ENCODE measurements at regions not wholly inside any gene's neighbourhood (a gene's known extent, or its start where the extent isn't known, plus 50 kb on each side); places are given as distances from the start of the nearest gene placed in this dataset.
"Not testable (repeated sequence)": the region's sequence is repeated elsewhere in the genome, so short reads cannot be mapped to it uniquely, and the experiment has no call there.

DNA sequence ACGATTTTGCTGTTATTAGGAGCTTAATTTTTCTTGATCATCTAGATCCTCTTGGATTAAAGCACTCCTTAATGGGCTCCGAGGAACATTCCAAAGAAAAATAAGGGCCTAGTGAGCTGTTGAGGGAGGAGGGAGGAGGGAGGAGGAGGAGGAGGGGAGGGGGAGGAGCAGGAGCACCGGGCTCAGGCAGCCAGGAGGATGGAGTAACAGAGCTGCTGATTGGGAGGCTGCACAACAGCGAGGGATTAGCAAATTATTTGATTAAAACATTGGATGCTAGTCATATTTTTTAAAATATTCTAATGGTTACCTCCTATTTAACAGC lies 302.1 kb upstream of the RRP15 start:
- ChIA-PET CTCF (no interaction called here), POLR2A (no interaction called here)
- Mint-ChIP-seq H3K4me3 (no peak overlapping the region), H3K27ac (no peak overlapping the region), H3K36me3 (no peaks in the 10 kb centered on the region), H3K4me1 (no peaks in the 10 kb centered on the region), H3K9me3 (peaks cover 0 to 7% (median 0%) of the 10 kb centered on the region in 5 donors), H3K27me3 (no peaks in the 10 kb centered on the region)
- no peaks in the 10 kb centered on the region for H3K36me3 ChIP-seq (ENCODE audit: insufficient read depth, low read length)
- no peak overlapping the region for H3K27ac ChIP-seq (ENCODE audit: low read depth, low read length)
- H3K4me1 ChIP-seq (ENCODE audit: insufficient read depth, low read length) = no peaks in the 10 kb centered on the region
- no peaks in the 10 kb centered on the region for H3K27me3 ChIP-seq (ENCODE audit: insufficient read depth, low read length, poor library complexity, severe bottlenecking)
- DNase-seq = no peak
- no peaks in the 10 kb centered on the region for H3K9me3 ChIP-seq (ENCODE audit: low read length)
- no peak overlapping the region for H3K4me3 ChIP-seq (ENCODE audit: low read length)

DNA sequence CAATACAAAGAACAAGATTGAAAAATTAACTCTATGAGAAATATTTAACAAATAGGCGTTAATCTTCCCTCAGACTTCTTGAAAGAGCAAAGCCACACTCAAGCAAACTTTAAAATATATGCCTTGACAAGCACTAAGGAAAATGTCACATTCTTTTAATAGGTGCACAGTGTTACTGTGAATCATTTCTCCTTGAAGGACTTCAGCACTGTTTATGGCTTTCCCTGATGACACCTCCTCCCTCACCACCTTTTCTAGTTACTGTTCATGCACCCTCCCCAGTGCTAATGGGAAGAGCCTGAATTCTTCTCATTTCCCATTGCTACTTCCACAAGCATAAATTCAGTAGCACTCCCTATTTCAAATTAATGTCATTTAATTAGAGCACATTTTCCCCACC lies 299.5 kb upstream of the RRP15 start:
- H3K4me3 ChIP-seq (ENCODE audit: low read length) = no peak overlapping the region
- no peaks in the 10 kb centered on the region for H3K9me3 ChIP-seq (ENCODE audit: low read length)
- POLR2A ChIA-PET = no interaction called here
- Mint-ChIP-seq H3K36me3 (no peaks in the 10 kb centered on the region), H3K4me1 (no peaks in the 10 kb centered on the region), H3K9me3 (peaks cover 0 to 4% (median 2%) of the 10 kb centered on the region in 5 donors), H3K27ac (no peak overlapping the region), H3K27me3 (no peaks in the 10 kb centered on the region), H3K4me3 (no peak overlapping the region)
- no peaks in the 10 kb centered on the region for H3K36me3 ChIP-seq (ENCODE audit: insufficient read depth, low read length)
- H3K4me1 ChIP-seq (ENCODE audit: insufficient read depth, low read length) = no peaks in the 10 kb centered on the region
- DNase-seq = no peak
- H3K27ac ChIP-seq (ENCODE audit: low read depth, low read length) = no peak overlapping the region
- no peaks in the 10 kb centered on the region for H3K27me3 ChIP-seq (ENCODE audit: insufficient read depth, low read length, poor library complexity, severe bottlenecking)
- CTCF ChIA-PET = no interaction called here

- CTCF ChIA-PET = no interaction called here
- no peaks in the 10 kb centered on the region for H3K9me3 ChIP-seq (ENCODE audit: low read length)
- H3K27ac ChIP-seq (ENCODE audit: low read depth, low read length) = no peak overlapping the region
- H3K4me3 ChIP-seq (ENCODE audit: low read length) = no peak overlapping the region
- Mint-ChIP-seq H3K27ac (no peak overlapping the region), H3K36me3 (no peaks in the 10 kb centered on the region), H3K9me3 (peaks cover 0 to 4% (median 3%) of the 10 kb centered on the region in 5 donors), H3K4me3 (no peak overlapping the region), H3K4me1 (no peaks in the 10 kb centered on the region), H3K27me3 (no peaks in the 10 kb centered on the region)
- POLR2A ChIA-PET = no interaction called here
- DNase-seq = no peak
- no peaks in the 10 kb centered on the region for H3K27me3 ChIP-seq (ENCODE audit: insufficient read depth, low read length, poor library complexity, severe bottlenecking)
- H3K4me1 ChIP-seq (ENCODE audit: insufficient read depth, low read length) = no peaks in the 10 kb centered on the region
- no peaks in the 10 kb centered on the region for H3K36me3 ChIP-seq (ENCODE audit: insufficient read depth, low read length)
Measured at GRCh38 chr1:217989510-217989909, 295.6 kb upstream of the RRP15 start.

DNA sequence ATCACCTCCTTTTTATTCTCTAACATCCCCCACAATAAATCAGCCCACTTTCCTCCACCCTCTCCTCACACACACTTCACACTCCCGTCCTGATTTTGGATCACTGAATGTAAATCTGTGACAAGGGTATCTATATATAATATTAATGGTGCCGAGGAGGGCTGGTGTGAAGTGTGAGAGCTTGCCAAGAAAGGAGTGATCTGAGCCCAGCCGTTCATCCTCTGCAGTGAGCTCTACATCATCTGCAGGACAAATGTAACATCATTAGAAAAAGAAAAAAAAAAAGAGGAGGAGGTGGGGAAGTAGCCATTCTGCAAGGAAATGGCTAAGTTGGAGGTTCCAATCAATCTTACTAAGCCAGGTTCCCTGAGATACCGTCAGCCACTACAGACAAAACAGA lies 291.7 kb upstream of the RRP15 start:
- H3K27ac Mint-ChIP-seq = no peak overlapping the region
- H3K4me3 ChIP-seq (ENCODE audit: low read length) = no peak overlapping the region
- DNase-seq = no peak
- POLR2A ChIA-PET = no interaction called here
- no peaks in the 10 kb centered on the region for H3K27me3 Mint-ChIP-seq
- peaks cover 2 to 3% (median 2%) of the 10 kb centered on the region in 5 donors for H3K9me3 Mint-ChIP-seq
- H3K36me3 ChIP-seq (ENCODE audit: insufficient read depth, low read length) = no peaks in the 10 kb centered on the region
- no peaks in the 10 kb centered on the region for H3K36me3 Mint-ChIP-seq
- no peak overlapping the region for H3K27ac ChIP-seq (ENCODE audit: low read depth, low read length)
- no peaks in the 10 kb centered on the region for H3K9me3 ChIP-seq (ENCODE audit: low read length)
- H3K4me1 Mint-ChIP-seq = no peaks in the 10 kb centered on the region
- H3K27me3 ChIP-seq (ENCODE audit: insufficient read depth, low read length, poor library complexity, severe bottlenecking) = no peaks in the 10 kb centered on the region
- CTCF ChIA-PET = no interaction called here
- H3K4me3 Mint-ChIP-seq = no peak overlapping the region
- H3K4me1 ChIP-seq (ENCODE audit: insufficient read depth, low read length) = no peaks in the 10 kb centered on the region

GRCh38 chr1:218008296-218008695 lies 276.8 kb upstream of the RRP15 start:
- H3K27me3 Mint-ChIP-seq; CTCF ChIA-PET; DNase-seq; H3K9me3 ChIP-seq (ENCODE audit: low read length); H3K4me3 ChIP-seq (ENCODE audit: low read length); H3K9me3 Mint-ChIP-seq; H3K27ac Mint-ChIP-seq; H3K27me3 ChIP-seq (ENCODE audit: insufficient read depth, low read length, poor library complexity, severe bottlenecking); H3K4me1 Mint-ChIP-seq; H3K4me1 ChIP-seq (ENCODE audit: insufficient read depth, low read length); POLR2A ChIA-PET; H3K4me3 Mint-ChIP-seq; H3K36me3 ChIP-seq (ENCODE audit: insufficient read depth, low read length); H3K36me3 Mint-ChIP-seq; H3K27ac ChIP-seq (ENCODE audit: low read depth, low read length): not testable (repeated sequence)

GRCh38 chr1:218015106-218015505 lies 270.0 kb upstream of the RRP15 start:
- H3K9me3 Mint-ChIP-seq; H3K36me3 Mint-ChIP-seq; H3K27me3 ChIP-seq (ENCODE audit: insufficient read depth, low read length, poor library complexity, severe bottlenecking); CTCF ChIA-PET; H3K9me3 ChIP-seq (ENCODE audit: low read length); H3K27ac ChIP-seq (ENCODE audit: low read depth, low read length); H3K27me3 Mint-ChIP-seq; DNase-seq; H3K36me3 ChIP-seq (ENCODE audit: insufficient read depth, low read length); H3K4me1 ChIP-seq (ENCODE audit: insufficient read depth, low read length); H3K4me3 Mint-ChIP-seq; H3K27ac Mint-ChIP-seq; H3K4me3 ChIP-seq (ENCODE audit: low read length); POLR2A ChIA-PET; H3K4me1 Mint-ChIP-seq: not testable (repeated sequence)

DNA sequence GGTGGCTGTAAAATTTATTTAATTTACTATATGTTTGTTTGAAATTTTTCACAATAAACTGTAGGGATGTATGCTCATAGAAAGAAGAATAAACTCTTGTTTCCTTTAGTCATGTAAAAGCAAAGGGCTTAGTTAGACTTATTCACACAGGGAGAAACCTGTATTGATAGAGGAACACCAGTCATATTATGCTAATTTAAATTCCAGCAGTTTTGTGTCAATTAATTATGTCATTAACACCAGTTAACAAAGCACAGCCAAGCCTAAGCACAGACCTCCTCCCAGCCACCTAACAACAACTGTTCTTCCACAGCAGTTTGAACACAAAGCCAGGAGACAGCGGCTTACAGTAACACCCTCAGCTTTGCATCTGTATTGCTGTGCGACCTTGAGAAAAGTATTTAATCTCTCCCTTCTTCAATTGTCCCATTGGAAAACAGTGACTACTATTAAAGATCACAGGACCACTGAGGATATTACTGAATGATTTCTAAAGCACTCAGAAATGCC lies 260.8 kb upstream of the RRP15 start:
- H3K9me3 ChIP-seq (ENCODE audit: low read length) = no peaks in the 10 kb centered on the region
- Mint-ChIP-seq H3K27ac (no peak overlapping the region), H3K36me3 (no peaks in the 10 kb centered on the region), H3K4me3 (no peak overlapping the region), H3K27me3 (no peaks in the 10 kb centered on the region), H3K9me3 (peaks cover 3 to 11% (median 5%) of the 10 kb centered on the region in 5 donors), H3K4me1 (no peaks in the 10 kb centered on the region)
- ChIA-PET POLR2A (no interaction called here), CTCF (no interaction called here)
- DNase-seq = no peak
- H3K4me3 ChIP-seq (ENCODE audit: low read length) = no peak overlapping the region
- H3K27ac ChIP-seq (ENCODE audit: low read depth, low read length) = no peak overlapping the region
- no peaks in the 10 kb centered on the region for H3K27me3 ChIP-seq (ENCODE audit: insufficient read depth, low read length, poor library complexity, severe bottlenecking)
- H3K36me3 ChIP-seq (ENCODE audit: insufficient read depth, low read length) = no peaks in the 10 kb centered on the region
- no peaks in the 10 kb centered on the region for H3K4me1 ChIP-seq (ENCODE audit: insufficient read depth, low read length)

- H3K27me3 Mint-ChIP-seq = no peaks in the 10 kb centered on the region
- DNase-seq = no peak
- ChIA-PET CTCF (no interaction called here), POLR2A (no interaction called here)
- Histone ChIP-seq H3K9me3 (ENCODE audit: low read length) (no peaks in the 10 kb centered on the region), H3K27ac (ENCODE audit: low read depth, low read length) (no peak overlapping the region), H3K4me3 (ENCODE audit: low read length) (no peak overlapping the region), H3K27me3 (ENCODE audit: insufficient read depth, low read length, poor library complexity, severe bottlenecking) (no peaks in the 10 kb centered on the region), H3K36me3 (ENCODE audit: insufficient read depth, low read length) (no peaks in the 10 kb centered on the region), H3K4me1 (ENCODE audit: insufficient read depth, low read length) (no peaks in the 10 kb centered on the region)
- H3K9me3 Mint-ChIP-seq = peaks cover 3 to 11% (median 5%) of the 10 kb centered on the region in 5 donors
- no peak overlapping the region for H3K27ac Mint-ChIP-seq
- no peak overlapping the region for H3K4me3 Mint-ChIP-seq
- H3K4me1 Mint-ChIP-seq = no peaks in the 10 kb centered on the region
- no peaks in the 10 kb centered on the region for H3K36me3 Mint-ChIP-seq
Measured at GRCh38 chr1:218025454-218025853, 259.6 kb upstream of the RRP15 start.

GRCh38 chr1:218027152-218027551 lies 257.9 kb upstream of the RRP15 start:
- no peak overlapping the region for H3K27ac Mint-ChIP-seq

More at GRCh38 chr1:218027152-218027551, 257.9 kb upstream of the RRP15 start:
- DNase-seq = no peak
- H3K9me3 Mint-ChIP-seq = peaks cover 4 to 11% (median 5%) of the 10 kb centered on the region in 5 donors
- no peaks in the 10 kb centered on the region for H3K27me3 Mint-ChIP-seq
- no peaks in the 10 kb centered on the region for H3K27me3 ChIP-seq (ENCODE audit: insufficient read depth, low read length, poor library complexity, severe bottlenecking)
- H3K36me3 Mint-ChIP-seq = no peaks in the 10 kb centered on the region
- ChIA-PET CTCF (no interaction called here), POLR2A (no interaction called here)
- no peaks in the 10 kb centered on the region for H3K9me3 ChIP-seq (ENCODE audit: low read length)
- H3K4me1 Mint-ChIP-seq = no peaks in the 10 kb centered on the region
- H3K4me3 ChIP-seq (ENCODE audit: low read length) = no peak overlapping the region
- H3K27ac ChIP-seq (ENCODE audit: low read depth, low read length) = no peak overlapping the region
- H3K4me3 Mint-ChIP-seq = no peak overlapping the region
- H3K4me1 ChIP-seq (ENCODE audit: insufficient read depth, low read length) = no peaks in the 10 kb centered on the region
- no peaks in the 10 kb centered on the region for H3K36me3 ChIP-seq (ENCODE audit: insufficient read depth, low read length)

Measured in CD8-positive, alpha-beta memory T cell (primary cell).